Psoas muscle (tissue), 7 donors: ENCODE measurements at regions not wholly inside any gene's neighbourhood (a gene's known extent, or its start where the extent isn't known, plus 50 kb on each side); places are given as distances from the start of the nearest gene placed in this dataset.
"Not testable (repeated sequence)": the region's sequence is repeated elsewhere in the genome, so short reads cannot be mapped to it uniquely, and the experiment has no call there.

ENCODE experiments used
- ATAC-seq, 4 donors: fragments of 200-7000 bp; cut with Tn5 transposase; one replicate each; pipeline ENCODE4 v1.9.1; 2020; ENCODE audit warnings: moderate library complexity in 3 of 4, mild to moderate bottlenecking in 2 of 4
- DNase-seq, 2 donors: peaks; one replicate each; pipeline ENCODE4 v3.0.0-alpha.2; 2020
- H3K27ac ChIP-seq: fragments of 200-600 bp; one replicate; pipeline ENCODE4 v1.8.0; 2022
- H3K27me3 ChIP-seq, 3 donors: fragments of 200-600 bp in 1 of 3; one replicate each; pipeline versions ENCODE4 v1.6.1 to v1.8.0; 2013 to 2022; ENCODE audit warnings: low read length in 2 of 3, mild to moderate bottlenecking in 2 of 3, moderate library complexity in 1 of 3; ENCODE audit not compliant: insufficient read depth in 3 of 3
- H3K36me3 ChIP-seq, 2 donors: fragments of 200-600 bp in 1 of 2; one replicate each; pipeline versions ENCODE4 v1.6.1 to v1.8.0; 2013 to 2022; ENCODE audit warnings: low read depth in 1 of 2, mild to moderate bottlenecking in 1 of 2, moderate library complexity in 1 of 2; ENCODE audit not compliant: insufficient read depth in 1 of 2
- H3K4me1 ChIP-seq: fragments of 200-600 bp; one replicate; pipeline ENCODE4 v1.8.0; 2022
- H3K4me3 ChIP-seq: fragments of 200-600 bp; one replicate; pipeline ENCODE4 v1.8.0; 2022; ENCODE audit warnings: mild to moderate bottlenecking
- H3K9me3 ChIP-seq: fragments of 200-600 bp; one replicate; pipeline ENCODE4 v1.8.0; 2022
- CTCF ChIP-seq: fragments of 200-600 bp; IDR thresholded peaks from one replicate; pipeline ENCODE4 v1.8.0; 2022; ENCODE audit warnings: antibody characterized with exemption
- WGBS, 3 donors: extraction: QIAGEN DNeasy Blood & Tissue Kit; methylation state at CpG; one replicate each; pipeline versions ENCODE4 v1.1.6 to v1.1.7; 2013; 5-methylcytosine and 5-hydroxymethylcytosine counted together
- intact Hi-C, 2 donors: fragments of 100-400 bp; cut with DNase I; formaldehyde crosslinking; loops; one replicate each; pipeline versions ENCODE4 v1.11.0 to v1.14.2; 2022
- donor health status: healthy with polysubstance abuse.
- donor health status: DM: no; HTN: no; CAD: no; lungs with moderate emphysema.
- donor health status: Bipolar disorder and iron deficiency.
- donor health status: healthy.
- donor health status: DM: yes; HTN: yes; CAD: no.
- donor health status: DM: no; HTN: no; CAD: no.
- donor health status: DM: yes; HTN: yes; CAD: no.

GRCh38 chrX:140132937-140133336 is 167.6 kb upstream of the CXorf66 start:
- TF ChIP-seq CTCF = no peak
- ATAC-seq (no peak), DNase-seq (no peak)
- H3K27me3 ChIP-seq = no peaks in the 10 kb centered on the region
- intact Hi-C loops = no loop called here
- H3K36me3 ChIP-seq = no peaks in the 10 kb centered on the region
- WGBS, 3 donors = 60 to 64% (median 62%) methylated on average over 2 of the region's 2 CpGs
- H3K9me3 ChIP-seq = peaks cover 3% of the 10 kb centered on the region
- H3K4me1 ChIP-seq = no peaks in the 10 kb centered on the region
- H3K4me3 ChIP-seq = no peak overlapping the region
- H3K27ac ChIP-seq = no peak overlapping the region

- intact Hi-C loops = no loop called here
- peaks cover 4% of the 10 kb centered on the region for H3K9me3 ChIP-seq
- 8 to 23% (median 17%) methylated on average over 3 of the region's 3 CpGs for WGBS, 3 donors
Measured at GRCh38 chrX:140123446-140123845, 158.1 kb upstream of the CXorf66 start.

GRCh38 chrX:140114059-140114458 is 148.7 kb upstream of the CXorf66 start:
- 72 to 100% (median 93%) methylated on average over 1 of the region's 1 CpG for WGBS, 3 donors
- H3K9me3 ChIP-seq, H3K27me3 ChIP-seq, H3K4me3 ChIP-seq, H3K4me1 ChIP-seq, ATAC-seq, H3K27ac ChIP-seq, DNase-seq, H3K36me3 ChIP-seq, intact Hi-C loops: not testable (repeated sequence)

More at GRCh38 chrX:140123446-140123845, 158.1 kb upstream of the CXorf66 start:
- no peak for DNase-seq
- peaks cover 0 to 4% (median 0%) of the 10 kb centered on the region in 3 donors for H3K27me3 ChIP-seq
- no peaks in the 10 kb centered on the region for H3K4me1 ChIP-seq
- no peak overlapping the region for H3K27ac ChIP-seq
- ATAC-seq = no peak
- H3K4me3 ChIP-seq = no peak overlapping the region
- no peaks in the 10 kb centered on the region for H3K36me3 ChIP-seq
- TF ChIP-seq CTCF = no peak

DNA sequence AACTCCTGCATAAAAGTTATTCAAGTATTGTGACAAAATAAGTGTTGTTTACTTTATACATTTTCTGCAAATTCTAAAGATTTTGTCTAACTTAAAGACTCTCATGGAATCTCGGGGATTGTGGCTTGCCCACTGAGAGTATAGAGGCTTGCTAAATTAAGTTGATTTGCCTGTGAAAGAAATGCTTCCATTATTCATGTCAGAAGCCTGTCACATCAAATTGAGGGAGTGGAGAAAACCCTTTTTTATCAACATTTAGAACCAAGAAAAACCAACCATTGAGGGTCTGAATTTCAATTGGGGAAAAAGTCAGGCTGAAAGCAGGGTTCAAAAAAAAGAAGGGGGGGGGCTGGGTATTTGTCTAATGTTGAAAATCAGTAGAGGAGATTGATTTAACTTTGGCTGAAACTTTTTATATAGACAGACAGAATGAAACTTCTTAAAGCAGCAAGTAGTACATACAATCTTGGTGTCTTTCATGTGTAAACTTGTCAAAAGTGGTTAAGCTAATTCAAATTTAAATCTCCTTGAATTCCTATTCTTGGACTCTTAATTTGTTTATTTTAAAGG is 144.8 kb upstream of the CXorf66 start:
- ATAC-seq = no peak
- WGBS, 3 donors = 24 to 45% (median 44%) methylated on average over 1 of the region's 1 CpG

GRCh38 chrX:140104760-140105159 is 139.4 kb upstream of the CXorf66 start:
- no peaks in the 10 kb centered on the region for H3K9me3 ChIP-seq
- no peak for DNase-seq
- no peak overlapping the region for H3K4me3 ChIP-seq
- H3K27me3 ChIP-seq = peaks cover 0 to 4% (median 0%) of the 10 kb centered on the region in 3 donors
- H3K27ac ChIP-seq = no peak overlapping the region
- intact Hi-C loops = no loop called here
- no peaks in the 10 kb centered on the region for H3K36me3 ChIP-seq
- TF ChIP-seq CTCF = no peak
- WGBS, 3 donors = 38 to 57% (median 39%) methylated on average over 3 of the region's 3 CpGs
- no peak for ATAC-seq
- no peaks in the 10 kb centered on the region for H3K4me1 ChIP-seq

More for the DNA sequence above, 144.8 kb upstream of the CXorf66 start:
- no peak overlapping the region for H3K27ac ChIP-seq
- no peaks in the 10 kb centered on the region for H3K4me1 ChIP-seq
- H3K4me3 ChIP-seq = no peak overlapping the region
- no peaks in the 10 kb centered on the region for H3K36me3 ChIP-seq
- no peak for DNase-seq
- H3K27me3 ChIP-seq = no peaks in the 10 kb centered on the region
- no peaks in the 10 kb centered on the region for H3K9me3 ChIP-seq
- intact Hi-C loops = no loop called here
- no peak for TF ChIP-seq CTCF
